Fibroblast of skin of abdomen (primary cell): ENCODE measurements at regions not wholly inside any gene's neighbourhood (a gene's known extent, or its start where the extent isn't known, plus 50 kb on each side); places are given as distances from the start of the nearest gene placed in this dataset.
"Not testable (repeated sequence)": the region's sequence is repeated elsewhere in the genome, so short reads cannot be mapped to it uniquely, and the experiment has no call there.

Source experiments
- DNase-seq: peaks from one replicate; pipeline ENCODE4 v3.0.0-alpha.2; 2013

DNA sequence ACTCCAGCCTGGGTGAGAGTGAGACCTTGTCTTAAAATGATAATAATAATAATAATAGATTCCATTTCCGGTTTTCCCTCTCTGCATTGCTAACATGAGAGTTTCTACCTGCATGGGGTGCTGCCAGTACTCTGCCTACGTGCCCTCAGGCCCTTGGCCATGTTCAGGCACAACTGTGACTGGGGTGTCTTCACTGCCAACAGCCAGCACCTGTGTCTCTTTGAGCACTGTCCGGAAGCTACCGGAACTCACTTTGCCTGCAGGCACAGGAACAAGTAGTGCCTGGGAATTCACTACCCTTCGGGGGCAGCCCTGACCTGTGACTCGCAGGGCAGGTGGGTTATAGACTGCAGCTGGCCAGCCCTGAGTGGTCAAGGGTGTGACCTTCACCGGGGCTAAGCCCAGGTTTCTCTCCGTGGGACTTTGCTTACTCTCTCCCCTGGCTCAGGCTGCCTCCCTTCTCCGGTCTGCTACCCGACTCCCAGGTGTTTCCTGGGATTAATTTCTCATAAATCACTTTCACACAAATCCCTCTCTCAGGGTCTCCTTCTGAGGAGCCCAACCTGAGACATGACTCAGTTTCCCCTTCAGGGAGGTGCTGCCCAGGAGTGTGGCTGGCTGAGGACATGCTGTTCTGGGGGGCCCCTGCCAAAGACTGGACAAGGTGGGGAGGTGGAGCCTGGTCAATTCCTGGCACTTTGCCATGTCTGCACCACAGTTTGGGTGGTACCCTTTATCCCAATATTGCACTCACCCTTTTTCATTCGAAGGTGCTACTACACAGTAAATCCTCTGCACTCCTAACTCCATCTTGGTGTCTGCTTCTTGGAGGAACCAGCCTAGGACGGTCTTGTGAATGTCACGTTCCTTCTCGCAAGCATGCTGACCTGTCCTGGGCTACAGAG is 79.5 kb upstream of the RALGAPA2 start:
- no peak for DNase-seq

DNA sequence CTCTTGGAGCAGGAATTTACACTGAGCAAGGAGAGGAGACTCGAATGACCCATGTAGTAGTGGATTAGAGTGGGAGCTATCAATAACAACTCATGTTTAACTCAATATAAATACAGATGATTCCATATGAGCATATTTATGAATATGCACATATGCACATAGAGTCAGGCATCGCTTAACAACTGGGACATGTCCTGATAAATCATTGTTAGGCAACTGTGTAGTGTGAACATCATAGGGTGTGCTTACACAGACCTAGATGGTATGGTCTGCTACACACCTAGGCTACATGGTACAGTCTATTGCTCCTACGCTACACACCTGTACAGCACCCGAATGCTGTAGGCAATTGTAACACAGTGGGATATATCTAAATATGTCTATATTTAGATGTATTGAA is 75.9 kb upstream of the RALGAPA2 start:
- no peak for DNase-seq

DNA sequence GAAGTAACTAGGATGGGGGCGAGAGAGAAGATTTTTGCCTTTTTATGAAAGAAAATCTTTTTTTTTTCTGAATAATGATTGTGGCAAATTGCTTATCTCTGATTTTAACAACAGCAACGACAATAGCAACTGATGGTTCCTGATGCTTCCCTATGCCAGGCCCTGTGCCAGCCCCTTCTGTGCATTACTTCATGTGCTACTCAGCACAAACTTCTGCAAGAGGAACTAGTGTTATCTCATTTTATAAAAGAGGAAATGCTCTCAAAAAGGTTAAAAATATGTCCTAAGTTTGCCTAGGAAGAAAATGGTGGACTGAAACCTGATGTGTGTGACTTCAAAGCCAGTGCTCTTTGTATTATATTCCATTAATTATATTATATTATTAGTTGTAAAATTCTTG is 74.0 kb upstream of the RALGAPA2 start:
- no peak for DNase-seq

DNA sequence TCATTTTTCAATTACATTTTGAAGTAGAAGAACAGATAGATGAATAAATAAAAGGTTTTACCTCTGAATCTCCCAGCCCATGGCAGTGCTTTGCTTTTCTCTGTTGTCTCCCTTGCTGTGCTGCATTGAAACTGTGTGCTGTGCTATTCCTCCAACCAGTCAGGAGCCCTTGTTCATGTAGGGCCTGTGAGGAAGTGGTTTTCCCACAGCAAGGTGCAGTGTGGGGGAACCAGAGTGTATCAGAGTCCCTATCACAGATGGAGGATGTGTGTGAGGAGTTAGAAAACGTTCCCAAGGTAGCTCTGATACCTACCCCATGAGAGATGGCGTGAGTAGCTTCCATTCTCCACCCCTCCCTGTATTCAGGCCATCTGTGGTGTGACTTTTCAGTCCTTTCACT is 72.8 kb upstream of the RALGAPA2 start:
- no peak for DNase-seq

DNA sequence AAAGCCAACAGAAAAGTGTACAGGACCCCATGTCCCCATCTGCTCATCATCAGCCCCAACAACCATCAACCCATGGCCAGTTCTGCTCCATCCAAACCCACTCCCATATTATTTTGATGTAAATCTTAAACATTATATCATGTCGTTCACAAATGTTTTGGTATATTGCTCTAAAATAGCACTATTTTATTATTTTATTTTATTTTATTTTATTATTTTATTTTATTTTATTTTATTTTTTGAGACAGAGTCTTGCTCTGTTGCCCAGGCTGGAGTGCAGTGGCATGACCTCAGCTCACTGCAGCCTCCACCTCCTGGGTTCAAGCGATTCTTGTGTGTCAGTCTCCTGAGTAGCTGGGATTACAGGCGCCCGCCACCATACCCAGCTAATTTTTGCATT is 72.0 kb upstream of the RALGAPA2 start:
- not testable (repeated sequence) for DNase-seq

DNA sequence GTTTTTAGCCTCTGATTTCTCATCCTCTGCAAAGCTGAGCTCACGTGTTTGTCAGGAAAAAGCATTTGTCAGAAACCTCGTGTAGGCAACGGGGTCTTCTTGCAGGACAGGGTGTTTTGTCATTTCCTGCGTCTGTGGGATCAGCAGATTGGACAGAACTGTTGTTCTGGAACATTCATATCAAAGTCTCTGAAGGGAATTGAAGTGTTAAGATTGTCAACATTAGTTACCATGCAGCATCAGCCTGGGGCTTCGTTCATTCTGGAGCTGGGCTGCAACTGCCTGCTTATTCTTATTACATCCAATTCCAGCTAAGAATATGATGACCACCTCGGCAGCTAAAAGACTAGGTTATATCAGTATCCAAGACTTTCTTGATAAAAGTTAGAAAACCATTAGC is 71.0 kb upstream of the RALGAPA2 start:
- DNase-seq = no peak

DNA sequence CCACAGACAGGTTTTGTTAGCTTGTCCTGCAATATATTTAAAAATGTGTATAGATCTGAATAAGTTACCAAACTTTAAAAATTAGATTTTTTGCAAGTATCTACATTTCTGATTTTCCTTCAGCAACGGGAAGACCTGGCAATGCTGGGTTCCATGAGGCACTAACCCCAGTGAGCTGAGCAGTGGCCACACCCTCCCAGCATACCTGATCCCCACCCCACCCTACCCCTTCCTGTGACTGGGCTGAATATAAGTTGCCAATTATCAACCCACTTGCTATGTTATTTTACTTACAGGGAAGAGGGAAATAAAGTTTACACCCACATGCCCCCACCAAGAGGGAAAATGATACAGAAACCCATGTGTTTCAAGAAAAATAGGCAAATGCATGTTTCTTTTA is 70.3 kb upstream of the RALGAPA2 start:
- DNase-seq = no peak

DNA sequence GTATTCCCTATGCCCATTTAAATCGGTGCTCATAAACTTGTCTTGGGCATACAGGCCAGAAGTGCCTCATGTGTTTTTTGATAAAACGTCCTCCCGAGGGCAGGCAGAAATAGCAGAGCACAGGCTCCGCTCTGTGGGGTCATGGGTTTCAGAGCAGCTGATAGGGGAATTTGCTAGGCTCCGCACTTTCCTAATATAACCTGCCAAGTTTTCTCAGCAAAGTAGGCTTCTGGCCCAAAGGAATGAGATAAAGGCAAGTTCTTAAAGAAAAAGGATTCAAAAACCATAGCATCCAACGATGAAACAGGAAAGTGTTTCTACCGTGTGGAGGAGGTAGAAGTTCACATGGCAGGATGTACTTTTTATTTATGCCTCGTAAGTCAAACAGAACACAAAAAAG is 69.8 kb upstream of the RALGAPA2 start:
- no peak for DNase-seq

DNA sequence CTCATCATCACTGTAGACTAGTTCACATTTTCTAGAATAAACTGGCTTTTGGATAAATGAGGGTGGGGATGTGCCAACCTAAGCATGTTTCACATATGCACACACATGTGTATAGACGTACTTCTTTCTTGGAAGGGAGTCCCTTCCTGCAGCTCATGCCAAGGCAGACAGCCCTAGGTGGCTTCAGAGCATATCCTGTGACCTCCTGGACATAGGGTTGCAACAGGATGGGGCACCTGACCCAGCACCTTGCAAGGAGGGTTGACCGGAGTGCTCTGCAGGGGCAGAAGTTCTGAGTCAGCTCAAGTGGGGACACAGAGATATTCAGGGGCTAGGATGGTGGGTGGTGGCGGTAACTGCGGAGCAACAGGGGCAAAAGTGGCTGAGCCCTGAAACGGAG is 68.6 kb upstream of the RALGAPA2 start:
- no peak for DNase-seq

DNA sequence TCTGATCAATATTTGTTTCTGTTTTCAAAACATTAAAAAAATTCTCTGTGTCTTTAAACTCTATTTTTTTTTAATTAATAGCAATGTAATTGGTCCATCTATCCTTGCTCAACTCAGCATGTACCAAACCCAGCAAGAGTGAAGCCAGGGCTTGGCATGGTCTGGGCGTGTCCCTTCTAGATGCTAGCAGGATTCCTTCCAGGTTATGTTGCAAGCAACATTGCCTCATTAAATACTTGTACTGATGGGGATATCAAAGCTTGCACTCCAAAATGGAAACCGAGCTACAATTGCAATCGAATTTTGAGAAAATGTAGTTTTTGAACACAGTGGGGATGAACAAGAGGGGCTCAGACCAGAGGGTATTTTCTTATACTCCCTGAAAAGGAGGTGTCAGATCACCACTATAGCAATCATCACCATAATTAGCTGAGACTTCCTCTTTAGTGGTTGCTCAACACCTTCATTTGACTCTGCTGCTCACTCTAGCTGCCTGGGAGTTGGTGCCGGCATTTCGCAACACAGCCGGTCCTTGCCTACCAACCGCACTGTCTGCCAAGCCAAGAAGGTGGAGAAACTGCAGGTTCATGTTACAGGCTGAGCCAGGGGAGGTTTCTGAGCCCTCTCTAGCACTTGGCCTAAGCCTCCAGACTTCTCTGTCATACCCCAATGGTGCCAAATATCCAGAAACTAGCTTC is 67.8 kb upstream of the RALGAPA2 start:
- DNase-seq = no peak

DNA sequence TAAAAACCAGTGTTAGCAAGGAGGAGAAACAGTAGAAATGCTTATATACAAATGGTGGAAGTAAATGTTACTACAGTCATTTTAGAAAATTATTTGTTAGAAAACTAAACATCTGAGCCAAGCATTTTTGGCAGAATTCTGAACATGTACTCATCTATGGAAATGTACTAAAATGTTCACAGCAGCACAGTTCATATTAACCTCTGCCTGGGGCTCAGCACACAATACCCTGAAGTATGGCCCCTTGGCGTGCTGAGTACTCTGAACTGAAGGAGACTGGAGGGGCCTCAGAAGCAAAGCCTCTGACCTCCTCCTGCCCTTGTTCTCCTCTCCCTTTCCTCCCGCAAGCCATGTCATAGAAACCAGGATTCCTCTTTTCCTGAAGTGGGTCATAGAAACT is 66.2 kb upstream of the RALGAPA2 start:
- no peak for DNase-seq

DNA sequence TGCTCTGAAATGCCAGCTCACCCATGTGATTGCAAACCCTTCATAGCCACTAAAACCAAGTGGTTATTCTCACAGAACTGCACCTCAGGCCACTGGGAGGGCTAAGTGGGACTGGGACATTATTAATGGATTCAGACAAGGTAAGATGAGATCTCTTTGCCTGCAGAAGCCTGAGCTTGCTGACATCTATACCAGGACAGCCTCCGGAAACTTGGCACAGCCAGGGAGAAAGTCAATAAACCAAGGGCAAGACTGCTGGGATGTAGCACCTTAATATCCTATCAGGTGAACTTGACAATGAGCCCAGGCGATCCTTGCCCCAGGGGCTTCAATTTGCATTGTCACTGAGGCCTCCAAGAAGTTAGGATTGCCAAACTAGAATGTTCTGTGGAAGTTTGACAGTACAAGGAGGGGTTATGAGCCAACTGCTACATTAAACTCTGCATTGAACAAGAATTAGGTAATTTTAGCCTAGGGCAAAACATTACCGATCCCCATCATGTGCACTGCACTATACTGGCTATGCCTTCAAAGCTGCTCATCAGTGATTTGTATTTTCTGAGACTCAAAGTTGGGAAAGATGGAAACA is 60.1 kb upstream of the RALGAPA2 start:
- no peak for DNase-seq

DNA sequence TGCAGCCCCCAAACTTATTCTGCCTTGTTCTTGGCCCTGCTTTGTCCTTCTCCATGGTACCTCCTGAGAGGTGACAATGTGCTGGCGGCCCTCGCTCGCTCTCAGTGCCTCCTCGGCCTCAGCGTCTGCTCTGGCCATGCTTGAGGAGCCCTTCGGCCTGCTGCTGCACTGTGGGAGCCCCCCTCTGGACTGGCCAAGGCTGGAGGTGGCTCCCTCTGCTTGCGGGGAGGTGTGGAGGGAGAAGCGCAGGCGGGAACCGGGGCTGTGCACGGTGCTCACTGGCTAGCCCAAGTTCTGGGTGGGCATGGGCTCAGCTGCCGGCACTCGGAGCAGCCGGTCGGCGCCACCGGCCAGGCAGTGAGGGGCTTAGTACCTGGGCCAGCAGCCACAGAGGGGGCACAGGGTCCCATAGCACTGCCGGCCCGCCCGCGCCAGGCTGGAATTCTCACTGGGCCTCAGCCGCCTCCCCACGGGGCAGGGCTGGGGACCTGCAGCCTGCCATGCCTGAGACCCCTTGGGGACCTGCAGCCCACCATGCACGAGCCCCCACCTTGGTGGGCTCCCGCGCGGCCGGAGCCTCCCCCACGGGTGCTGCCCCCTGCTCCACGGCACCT is 55.9 kb upstream of the RALGAPA2 start:
- no peak for DNase-seq

DNA sequence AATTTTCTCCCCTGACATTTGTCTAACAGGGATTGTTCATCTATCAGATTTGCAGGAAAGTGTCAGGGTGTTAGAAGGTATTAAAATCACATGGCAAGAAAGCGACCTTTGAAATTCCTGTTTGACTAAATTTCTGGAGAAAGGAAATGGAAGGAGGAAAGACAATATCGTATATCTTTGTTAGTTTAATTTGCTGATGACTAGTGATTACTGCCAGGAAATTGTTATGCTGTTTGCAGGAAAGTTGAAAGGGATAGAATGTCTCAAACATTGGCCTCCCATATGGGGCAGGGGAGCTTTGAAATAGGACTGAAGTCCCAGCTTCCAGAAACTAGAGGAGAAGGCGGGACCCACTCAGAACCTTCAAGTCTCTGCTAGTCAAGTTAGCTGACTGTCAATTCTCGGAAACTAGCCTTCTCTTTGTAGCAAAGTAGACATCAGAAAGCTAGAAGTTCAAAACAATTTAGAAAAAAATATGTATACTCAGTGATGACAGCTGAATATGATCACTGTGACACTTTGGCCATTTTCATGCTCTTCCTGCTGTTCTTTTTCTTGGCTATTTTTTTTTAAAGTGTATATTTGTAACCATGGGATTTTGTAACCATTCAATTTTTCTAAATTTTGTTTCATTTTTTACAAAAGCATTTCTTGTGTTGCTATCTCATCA is 53.4 kb upstream of the RALGAPA2 start:
- DNase-seq = no peak

DNA sequence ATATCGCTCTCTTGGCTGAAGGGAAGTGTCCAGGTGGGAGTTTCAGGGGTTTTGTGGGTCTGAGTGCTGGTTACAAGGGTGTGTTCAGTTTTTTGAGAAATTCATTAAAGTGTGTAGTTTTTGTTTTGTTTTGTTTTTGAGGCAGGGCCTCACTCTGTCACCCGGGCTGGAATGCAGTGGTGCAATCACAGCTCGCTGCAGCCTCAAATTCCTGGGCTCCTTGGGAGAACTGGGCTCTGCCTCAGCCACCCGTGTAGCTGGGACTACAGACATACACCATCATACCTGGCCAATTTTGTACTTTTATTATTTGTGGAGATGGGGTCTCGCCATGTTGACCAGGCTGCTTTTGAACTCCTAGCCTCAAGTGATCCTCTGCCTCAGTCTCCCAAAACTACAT is 51.2 kb upstream of the RALGAPA2 start:
- DNase-seq = no peak
